Gastroesophageal sphincter (tissue), 4 donors: ENCODE measurements at regions not wholly inside any gene's neighbourhood (a gene's known extent, or its start where the extent isn't known, plus 50 kb on each side); places are given as distances from the start of the nearest gene placed in this dataset.

Experiments used
- ATAC-seq: fragments of 150-250 bp; one replicate; pipeline ENCODE4 v1.9.1; 2016; ENCODE audit warnings: mild to moderate bottlenecking, moderate library complexity
- H3K27ac ChIP-seq, 4 donors: fragments of 200-600 bp; sonication (generic) in 3 of 4; 1 replicate in 3 of 4; 2 replicates in 1 of 4; pipeline ENCODE4 v1.5.1; 2016 to 2019
- H3K27me3 ChIP-seq: fragments of 200-600 bp; sonication (generic); one replicate; pipeline ENCODE4 v1.5.1; 2019
- H3K36me3 ChIP-seq, 2 donors: fragments of 200-600 bp; sonication (generic); one replicate each; pipeline ENCODE4 v1.5.1; 2019; ENCODE audit warnings: control low read depth in 1 of 2
- H3K4me1 ChIP-seq, 3 donors: fragments of 200-600 bp; sonication (generic); 1 replicate in 2 of 3; 2 replicates in 1 of 3; pipeline ENCODE4 v1.5.1; 2016 to 2019; ENCODE audit warnings: control low read depth in 2 of 3
- H3K4me3 ChIP-seq, 2 donors: fragments of 200-600 bp; sonication (generic); one replicate each; pipeline ENCODE4 v1.5.1; 2019; ENCODE audit warnings: mild to moderate bottlenecking in 1 of 2, moderate library complexity in 1 of 2
- H3K9me3 ChIP-seq, 3 donors: fragments of 200-600 bp; sonication (generic); one replicate each; pipeline ENCODE4 v1.5.1; 2017 to 2019; ENCODE audit warnings: control low read depth in 2 of 3
- EP300 ChIP-seq: sonication (generic); formaldehyde crosslinking; IDR thresholded peaks from one replicate; pipeline ENCODE4 v1.6.1; 2017; ENCODE audit warnings: antibody characterized with exemption, mild to moderate bottlenecking
- POLR2A ChIP-seq, 2 donors: fragments of 450-650 bp; IDR thresholded peaks; one replicate each; pipeline ENCODE4 v1.6.1; 2017; ENCODE audit warnings: antibody characterized with exemption in 2 of 2, mild to moderate bottlenecking in 2 of 2, moderate library complexity in 1 of 2
- POLR2AphosphoS5 ChIP-seq: sonication (generic); formaldehyde crosslinking; IDR thresholded peaks from one replicate; pipeline ENCODE4 v1.6.1; 2017; ENCODE audit warnings: antibody characterized with exemption
- WGBS, 2 donors: methylation state at CpG; one replicate each; pipeline ENCODE4 v1.1.5; 2018; ENCODE audit warnings: low coverage in 1 of 2; 5-methylcytosine and 5-hydroxymethylcytosine counted together
- TF ChIP-seq, protein P1 (sequence below), 4 experiments: fragments of 200-600 bp in 2 of 4; fragments of 450-650 bp in 2 of 4; sonication (generic) in 1 of 4; IDR thresholded peaks; one replicate each; pipeline ENCODE4 v1.5.1; 2017 to 2019; ENCODE audit warnings: antibody characterized with exemption in 4 of 4, mild to moderate bottlenecking in 2 of 4, moderate library complexity in 2 of 4

DNA sequence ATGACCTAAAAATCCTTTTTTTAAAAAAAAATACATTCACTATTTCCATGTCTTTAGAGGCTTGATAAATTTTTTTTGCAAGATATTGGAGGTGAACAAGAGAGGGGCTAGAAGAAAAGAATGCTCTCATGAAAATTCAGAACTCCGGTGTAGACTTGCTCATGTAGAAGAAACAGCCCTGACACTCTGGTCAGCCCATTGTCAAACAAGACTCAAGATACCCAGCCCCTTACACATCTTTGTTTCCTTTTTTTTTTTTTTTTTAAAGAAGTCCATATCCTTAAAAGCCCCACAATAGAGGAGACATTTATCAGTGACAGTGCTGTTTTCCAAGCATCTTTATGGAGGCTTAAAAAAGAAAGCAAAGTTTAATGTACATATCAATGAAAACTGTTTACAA lies 196.8 kb upstream of the RORA start:
- 38 to 67% methylated on average over 1 of the region's 1 CpG for WGBS, 2 donors
- no peak for ATAC-seq
- Histone ChIP-seq H3K27me3 (no peaks in the 10 kb centered on the region), H3K4me3 (no peak overlapping the region), H3K4me1 (no peaks in the 10 kb centered on the region), H3K36me3 (no peaks in the 10 kb centered on the region), H3K9me3 (no peaks in the 10 kb centered on the region), H3K27ac (no peak overlapping the region)
- TF ChIP-seq POLR2A (IDR thresholded peaks at IDR 0.05) (no peak), POLR2AphosphoS5 (no peak), EP300 (no peak)
- TF ChIP-seq, protein P1, sequence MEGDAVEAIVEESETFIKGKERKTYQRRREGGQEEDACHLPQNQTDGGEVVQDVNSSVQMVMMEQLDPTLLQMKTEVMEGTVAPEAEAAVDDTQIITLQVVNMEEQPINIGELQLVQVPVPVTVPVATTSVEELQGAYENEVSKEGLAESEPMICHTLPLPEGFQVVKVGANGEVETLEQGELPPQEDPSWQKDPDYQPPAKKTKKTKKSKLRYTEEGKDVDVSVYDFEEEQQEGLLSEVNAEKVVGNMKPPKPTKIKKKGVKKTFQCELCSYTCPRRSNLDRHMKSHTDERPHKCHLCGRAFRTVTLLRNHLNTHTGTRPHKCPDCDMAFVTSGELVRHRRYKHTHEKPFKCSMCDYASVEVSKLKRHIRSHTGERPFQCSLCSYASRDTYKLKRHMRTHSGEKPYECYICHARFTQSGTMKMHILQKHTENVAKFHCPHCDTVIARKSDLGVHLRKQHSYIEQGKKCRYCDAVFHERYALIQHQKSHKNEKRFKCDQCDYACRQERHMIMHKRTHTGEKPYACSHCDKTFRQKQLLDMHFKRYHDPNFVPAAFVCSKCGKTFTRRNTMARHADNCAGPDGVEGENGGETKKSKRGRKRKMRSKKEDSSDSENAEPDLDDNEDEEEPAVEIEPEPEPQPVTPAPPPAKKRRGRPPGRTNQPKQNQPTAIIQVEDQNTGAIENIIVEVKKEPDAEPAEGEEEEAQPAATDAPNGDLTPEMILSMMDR (IDR thresholded peaks at IDR 0.05): no peak

- ATAC-seq: no peak
- WGBS, 2 donors: 78 to 93% methylated on average over 4 of the region's 4 CpGs
- TF ChIP-seq POLR2A (IDR thresholded peaks at IDR 0.05) (no peak), POLR2AphosphoS5 (no peak), EP300 (no peak)
- TF ChIP-seq, protein P1 (IDR thresholded peaks at IDR 0.05): no peak
These were observed 193.7 kb upstream of the RORA start for GRCh38 chr15:61422773-61423172.

GRCh38 chr15:61421938-61422337 lies 192.8 kb upstream of the RORA start:
- TF ChIP-seq POLR2A (IDR thresholded peaks at IDR 0.05) (no peak), EP300 (no peak), POLR2AphosphoS5 (no peak)
- TF ChIP-seq, protein P1 (IDR thresholded peaks at IDR 0.05): no peak
- Histone ChIP-seq H3K4me3 (no peak overlapping the region), H3K27me3 (no peaks in the 10 kb centered on the region), H3K27ac (no peak overlapping the region), H3K9me3 (no peaks in the 10 kb centered on the region), H3K36me3 (no peaks in the 10 kb centered on the region), H3K4me1 (no peaks in the 10 kb centered on the region)
- 10% methylated on average over 1 of the region's 1 CpG; no CpG with 5 or more reads in 1 of the 2 donors for WGBS, 2 donors
- ATAC-seq: no peak

More at GRCh38 chr15:61422773-61423172, 193.7 kb upstream of the RORA start:
- Histone ChIP-seq H3K4me1 (no peaks in the 10 kb centered on the region), H3K27me3 (no peaks in the 10 kb centered on the region), H3K9me3 (no peaks in the 10 kb centered on the region), H3K4me3 (no peak overlapping the region), H3K27ac (no peak overlapping the region), H3K36me3 (no peaks in the 10 kb centered on the region)

GRCh38 chr15:61421470-61421869 lies 192.4 kb upstream of the RORA start:
- no peaks in the 10 kb centered on the region for H3K9me3 ChIP-seq
- ATAC-seq: no peak
- H3K27ac ChIP-seq: no peak overlapping the region

GRCh38 chr15:61420546-61420945 lies 191.4 kb upstream of the RORA start:
- H3K9me3 ChIP-seq: no peaks in the 10 kb centered on the region
- TF ChIP-seq, protein P1 (IDR thresholded peaks at IDR 0.05): no peak
- no peak for TF ChIP-seq EP300
- TF ChIP-seq POLR2A (IDR thresholded peaks at IDR 0.05): no peak
- no peak for TF ChIP-seq POLR2AphosphoS5
- no peak for ATAC-seq

More at GRCh38 chr15:61421470-61421869, 192.4 kb upstream of the RORA start:
- Histone ChIP-seq H3K4me3 (no peak overlapping the region), H3K27me3 (no peaks in the 10 kb centered on the region), H3K4me1 (no peaks in the 10 kb centered on the region), H3K36me3 (no peaks in the 10 kb centered on the region)
- 90 to 94% methylated on average over 2 of the region's 2 CpGs for WGBS, 2 donors
- TF ChIP-seq POLR2AphosphoS5 (no peak), EP300 (no peak), POLR2A (IDR thresholded peaks at IDR 0.05) (no peak)
- TF ChIP-seq, protein P1 (IDR thresholded peaks at IDR 0.05): no peak

More at GRCh38 chr15:61420546-61420945, 191.4 kb upstream of the RORA start:
- H3K4me3 ChIP-seq: no peak overlapping the region
- no peak overlapping the region for H3K27ac ChIP-seq
- H3K36me3 ChIP-seq: no peaks in the 10 kb centered on the region
- H3K4me1 ChIP-seq: no peaks in the 10 kb centered on the region
- no peaks in the 10 kb centered on the region for H3K27me3 ChIP-seq
